AG09319 (cell line): ENCODE measurements at regions not wholly inside any gene's neighbourhood (a gene's known extent, or its start where the extent isn't known, plus 50 kb on each side); places are given as distances from the start of the nearest gene placed in this dataset.

ENCODE experiments used
- DNase-seq: peaks from one replicate; pipeline ENCODE4 v3.0.0-alpha.2; 2010; ENCODE audit warnings: low read depth; ENCODE audit errors: extremely low read depth
- TF ChIP-seq, protein P1 (sequence below): IDR thresholded peaks from 2 replicates; pipeline ENCODE4 v1.5.1; 2011; ENCODE audit warnings: low read depth, mild to moderate bottlenecking, inconsistent platforms, low read length, moderate library complexity

DNA sequence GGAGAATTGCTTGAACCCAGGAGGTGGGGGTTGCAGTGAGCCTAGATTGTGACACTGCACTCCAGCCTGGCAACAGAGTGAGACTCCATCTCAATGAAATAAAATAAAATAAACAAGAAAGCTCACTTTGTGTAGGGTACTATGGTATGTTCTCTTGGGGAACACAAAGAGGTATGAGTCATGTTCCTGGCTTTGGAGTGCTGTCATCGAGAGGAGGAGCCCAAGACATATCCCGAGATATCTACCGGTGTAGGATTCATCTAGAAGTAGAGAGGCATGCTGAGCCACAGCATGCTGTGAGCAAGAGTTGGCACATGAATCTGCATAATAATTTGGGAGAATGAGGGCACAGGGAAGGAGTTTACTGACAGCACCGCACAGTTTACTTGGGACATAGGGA is 244.9 kb upstream of the EPHA4 start:
- no peak for DNase-seq
- TF ChIP-seq, protein P1, sequence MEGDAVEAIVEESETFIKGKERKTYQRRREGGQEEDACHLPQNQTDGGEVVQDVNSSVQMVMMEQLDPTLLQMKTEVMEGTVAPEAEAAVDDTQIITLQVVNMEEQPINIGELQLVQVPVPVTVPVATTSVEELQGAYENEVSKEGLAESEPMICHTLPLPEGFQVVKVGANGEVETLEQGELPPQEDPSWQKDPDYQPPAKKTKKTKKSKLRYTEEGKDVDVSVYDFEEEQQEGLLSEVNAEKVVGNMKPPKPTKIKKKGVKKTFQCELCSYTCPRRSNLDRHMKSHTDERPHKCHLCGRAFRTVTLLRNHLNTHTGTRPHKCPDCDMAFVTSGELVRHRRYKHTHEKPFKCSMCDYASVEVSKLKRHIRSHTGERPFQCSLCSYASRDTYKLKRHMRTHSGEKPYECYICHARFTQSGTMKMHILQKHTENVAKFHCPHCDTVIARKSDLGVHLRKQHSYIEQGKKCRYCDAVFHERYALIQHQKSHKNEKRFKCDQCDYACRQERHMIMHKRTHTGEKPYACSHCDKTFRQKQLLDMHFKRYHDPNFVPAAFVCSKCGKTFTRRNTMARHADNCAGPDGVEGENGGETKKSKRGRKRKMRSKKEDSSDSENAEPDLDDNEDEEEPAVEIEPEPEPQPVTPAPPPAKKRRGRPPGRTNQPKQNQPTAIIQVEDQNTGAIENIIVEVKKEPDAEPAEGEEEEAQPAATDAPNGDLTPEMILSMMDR: no peak

DNA sequence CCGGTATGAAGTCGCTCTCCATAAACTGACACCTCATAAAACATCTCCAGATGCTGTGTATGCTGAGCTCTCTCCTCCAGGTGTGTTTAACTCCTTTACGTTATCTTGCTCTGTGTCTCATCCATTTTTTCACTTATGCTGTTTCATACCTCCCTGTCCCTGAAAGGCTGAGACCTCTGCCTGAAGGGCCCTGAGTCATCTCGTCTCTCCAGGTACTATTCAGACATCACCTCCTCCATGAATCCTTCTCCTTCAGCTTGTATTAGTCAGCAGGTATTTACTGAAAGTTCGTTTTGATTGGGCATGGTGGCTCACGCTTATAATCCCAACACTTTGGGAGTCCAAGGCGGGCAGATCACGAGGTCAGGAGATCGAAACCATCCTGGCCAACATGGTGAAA is 244.5 kb upstream of the EPHA4 start:
- TF ChIP-seq, protein P1: no peak
- DNase-seq: no peak

DNA sequence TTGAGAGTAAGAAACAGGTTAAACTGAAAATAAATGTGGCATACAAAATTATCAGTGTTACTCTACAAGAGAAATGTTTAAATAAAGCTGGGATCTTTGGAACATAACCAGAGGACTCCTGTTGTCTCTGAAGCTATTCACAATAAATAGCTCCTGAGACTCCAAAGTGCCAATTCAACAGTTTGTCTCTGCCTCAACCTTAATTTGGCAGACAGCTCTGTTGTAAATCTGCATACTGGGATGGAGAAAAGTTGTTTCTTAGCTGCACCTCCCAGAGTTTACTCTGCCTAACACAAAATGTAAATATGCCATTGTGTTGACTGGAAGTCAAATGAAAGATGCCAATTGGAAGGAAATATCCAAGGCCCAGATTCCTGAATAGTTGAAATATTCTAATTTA is 238.5 kb upstream of the EPHA4 start:
- TF ChIP-seq, protein P1: no peak
- no peak for DNase-seq

DNA sequence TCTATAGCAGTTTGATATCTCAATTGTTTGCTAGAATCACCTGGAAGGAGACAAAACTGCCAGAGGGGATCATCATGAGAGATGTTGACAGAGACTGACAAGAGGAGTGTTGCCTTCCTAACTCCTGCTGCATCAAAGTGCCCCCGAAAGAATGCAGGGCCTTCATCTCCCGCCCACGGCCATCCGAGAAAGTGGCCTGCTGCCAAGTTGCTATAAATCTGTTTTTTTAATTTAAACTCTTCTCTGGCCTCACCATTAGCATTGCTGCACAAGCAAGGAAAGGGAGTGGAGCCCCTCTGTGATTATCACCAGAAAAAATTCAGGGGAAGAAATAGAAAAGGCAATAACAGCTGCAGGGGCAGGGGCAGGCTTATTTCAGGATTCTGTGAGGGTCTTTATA is 238.1 kb upstream of the EPHA4 start:
- no peak for DNase-seq
- TF ChIP-seq, protein P1: no peak

DNA sequence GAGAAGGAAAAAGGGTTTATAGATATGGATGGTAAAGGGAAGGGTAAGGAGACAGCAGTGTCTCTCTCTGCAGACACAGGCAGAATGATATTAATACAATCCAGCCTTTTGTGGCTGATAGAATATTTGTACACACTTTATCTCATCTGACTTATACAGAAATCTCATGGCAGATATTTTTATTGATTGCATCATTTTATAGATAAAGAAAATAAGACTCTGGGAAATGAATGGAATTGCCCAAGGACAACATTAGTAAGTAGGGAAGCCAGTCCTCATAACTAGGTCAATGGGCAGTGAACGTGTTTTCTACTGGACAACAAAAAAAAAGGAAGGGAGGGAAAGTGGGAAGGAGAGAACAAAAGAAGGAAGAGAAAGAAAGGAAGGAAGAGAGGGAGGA is 236.4 kb upstream of the EPHA4 start:
- DNase-seq: no peak
- TF ChIP-seq, protein P1: no peak

DNA sequence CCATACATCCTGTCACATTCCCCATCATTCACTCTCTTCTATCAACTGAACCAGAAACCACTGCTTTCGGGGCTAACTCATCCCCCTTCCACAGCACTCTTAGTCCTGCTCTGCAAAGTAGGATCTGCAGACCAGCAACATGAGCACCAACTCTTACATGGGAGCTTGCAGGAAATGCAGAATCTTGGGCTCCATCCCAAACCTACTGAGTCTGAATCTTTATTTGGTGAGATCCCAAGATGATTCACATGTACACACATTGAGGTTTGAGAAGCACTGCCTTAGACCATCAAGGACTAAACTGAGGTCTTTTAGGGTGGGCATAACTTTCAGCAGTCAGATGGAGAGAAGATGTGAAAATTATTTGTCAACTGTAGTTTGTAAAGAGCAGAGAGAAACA is 235.6 kb upstream of the EPHA4 start:
- TF ChIP-seq, protein P1: no peak
- no peak for DNase-seq

DNA sequence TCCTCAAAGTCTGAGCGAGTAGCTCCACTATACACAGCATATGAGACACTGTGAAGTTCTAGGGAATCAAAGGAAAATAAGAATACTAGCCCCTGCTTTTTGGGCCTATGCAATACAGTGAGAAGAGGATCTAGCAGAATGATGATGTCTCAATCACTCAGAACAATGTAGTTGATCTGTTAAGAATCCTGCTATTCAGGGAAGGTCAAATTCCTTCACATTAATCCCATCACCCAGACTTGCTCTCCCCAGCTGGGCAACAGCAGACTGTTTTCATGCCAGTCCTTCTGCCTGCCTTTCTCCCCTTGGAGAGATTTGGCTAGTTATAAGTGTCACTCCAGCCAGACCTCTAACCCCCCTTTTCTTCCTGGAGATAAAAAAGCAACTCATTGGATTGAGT is 230.0 kb upstream of the EPHA4 start:
- TF ChIP-seq, protein P1: no peak
- no peak for DNase-seq
